ENCODE measurements at regions not wholly inside any gene's neighbourhood (a gene's known extent, or its start where the extent isn't known, plus 50 kb on each side); places are given as distances from the start of the nearest gene placed in this dataset.
"Not testable (repeated sequence)": the region's sequence is repeated elsewhere in the genome, so short reads cannot be mapped to it uniquely, and the experiment has no call there.

DNA sequence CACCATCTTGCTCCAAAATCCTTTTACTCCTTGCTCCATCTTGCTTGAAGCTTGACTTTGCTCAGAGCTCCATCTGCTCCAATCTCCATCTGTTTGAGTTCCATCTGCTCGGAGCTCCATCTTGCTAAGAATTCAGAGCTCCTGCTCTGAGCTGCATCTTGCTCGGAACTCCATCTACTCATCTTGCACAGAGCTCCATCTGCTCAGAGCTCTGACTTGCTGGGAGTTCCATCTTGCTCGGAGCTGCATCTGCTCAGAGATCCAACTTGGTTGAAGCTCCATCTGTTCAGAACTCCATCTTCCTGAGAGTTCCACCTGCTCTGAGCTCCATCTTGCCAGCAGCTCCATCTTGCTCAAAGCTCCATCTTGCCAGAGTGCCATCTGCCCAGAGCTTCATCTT lies 80.6 kb upstream of the ZNF98 start:
- TF ChIP-seq, protein P1, sequence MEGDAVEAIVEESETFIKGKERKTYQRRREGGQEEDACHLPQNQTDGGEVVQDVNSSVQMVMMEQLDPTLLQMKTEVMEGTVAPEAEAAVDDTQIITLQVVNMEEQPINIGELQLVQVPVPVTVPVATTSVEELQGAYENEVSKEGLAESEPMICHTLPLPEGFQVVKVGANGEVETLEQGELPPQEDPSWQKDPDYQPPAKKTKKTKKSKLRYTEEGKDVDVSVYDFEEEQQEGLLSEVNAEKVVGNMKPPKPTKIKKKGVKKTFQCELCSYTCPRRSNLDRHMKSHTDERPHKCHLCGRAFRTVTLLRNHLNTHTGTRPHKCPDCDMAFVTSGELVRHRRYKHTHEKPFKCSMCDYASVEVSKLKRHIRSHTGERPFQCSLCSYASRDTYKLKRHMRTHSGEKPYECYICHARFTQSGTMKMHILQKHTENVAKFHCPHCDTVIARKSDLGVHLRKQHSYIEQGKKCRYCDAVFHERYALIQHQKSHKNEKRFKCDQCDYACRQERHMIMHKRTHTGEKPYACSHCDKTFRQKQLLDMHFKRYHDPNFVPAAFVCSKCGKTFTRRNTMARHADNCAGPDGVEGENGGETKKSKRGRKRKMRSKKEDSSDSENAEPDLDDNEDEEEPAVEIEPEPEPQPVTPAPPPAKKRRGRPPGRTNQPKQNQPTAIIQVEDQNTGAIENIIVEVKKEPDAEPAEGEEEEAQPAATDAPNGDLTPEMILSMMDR (IDR thresholded peaks at IDR 0.05; ENCODE audit: low read length, missing control alignments): no peak
- no peak for DNase-seq (ENCODE audit: low read depth)

DNA sequence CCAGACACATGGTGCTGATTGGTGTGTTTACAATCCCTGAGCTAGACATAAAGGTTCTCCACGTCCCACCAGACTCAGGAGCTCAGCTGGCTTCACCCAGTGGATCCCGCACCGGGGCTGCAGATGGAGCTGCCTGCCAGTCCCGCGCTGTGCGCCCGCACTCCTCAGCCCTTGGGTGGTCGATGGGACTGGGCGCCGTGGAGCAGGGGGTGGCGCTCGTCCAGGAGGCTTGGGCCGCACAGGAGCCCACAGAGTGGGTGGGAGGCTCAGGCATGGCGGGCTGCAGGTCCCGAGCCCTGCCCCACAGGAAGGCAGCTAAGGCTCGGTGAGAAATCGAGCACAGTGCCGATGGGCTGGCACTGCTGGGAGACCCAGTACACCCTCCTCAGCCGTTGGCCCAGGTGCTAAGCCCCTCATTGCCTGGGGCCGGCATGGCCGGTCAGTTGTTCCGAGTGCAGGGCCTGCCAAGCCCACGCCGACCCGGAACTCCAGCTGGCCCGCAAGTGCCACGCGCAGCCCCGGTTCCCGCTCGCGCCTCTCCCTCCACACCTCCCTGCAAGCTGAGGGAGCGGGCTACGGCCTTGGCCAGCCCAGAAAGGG lies 76.8 kb upstream of the ZNF98 start:
- H3K4me3 ChIP-seq (replicated peaks; ENCODE audit: low read depth, low read length); DNase-seq (ENCODE audit: low read depth): not testable (repeated sequence)

More for the DNA sequence above, 80.6 kb upstream of the ZNF98 start:
- no peak overlapping the region for H3K4me3 ChIP-seq (replicated peaks; ENCODE audit: low read depth, low read length)

DNA sequence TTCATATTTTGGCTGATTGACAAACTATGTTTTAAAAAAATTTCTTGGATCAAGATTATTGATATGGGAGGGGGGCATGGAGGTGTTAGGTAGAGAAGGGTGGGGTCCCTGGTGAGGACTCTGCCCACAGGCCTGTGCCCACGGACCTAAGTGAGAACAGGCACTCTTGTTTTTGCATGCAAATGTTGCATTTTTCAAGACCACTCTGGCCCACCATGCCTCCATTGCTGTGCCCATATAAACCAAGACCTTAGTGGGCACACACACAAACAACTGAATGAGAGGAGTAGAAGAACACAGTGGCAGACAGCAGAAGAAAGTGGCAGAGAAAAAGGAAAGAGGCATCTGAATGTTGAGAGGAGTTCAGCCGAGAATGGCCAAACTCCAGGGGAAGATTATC lies 69.6 kb upstream of the ZNF98 start:
- TF ChIP-seq, protein P1 (IDR thresholded peaks at IDR 0.05; ENCODE audit: low read length, missing control alignments): no peak

GRCh38 chr19:22483514-22483913 lies 61.4 kb upstream of the ZNF98 start:
- DNase-seq (ENCODE audit: low read depth); H3K4me3 ChIP-seq (replicated peaks; ENCODE audit: low read depth, low read length): not testable (repeated sequence)

More for the DNA sequence above, 69.6 kb upstream of the ZNF98 start:
- DNase-seq (ENCODE audit: low read depth): no peak
- no peak overlapping the region for H3K4me3 ChIP-seq (replicated peaks; ENCODE audit: low read depth, low read length)

DNA sequence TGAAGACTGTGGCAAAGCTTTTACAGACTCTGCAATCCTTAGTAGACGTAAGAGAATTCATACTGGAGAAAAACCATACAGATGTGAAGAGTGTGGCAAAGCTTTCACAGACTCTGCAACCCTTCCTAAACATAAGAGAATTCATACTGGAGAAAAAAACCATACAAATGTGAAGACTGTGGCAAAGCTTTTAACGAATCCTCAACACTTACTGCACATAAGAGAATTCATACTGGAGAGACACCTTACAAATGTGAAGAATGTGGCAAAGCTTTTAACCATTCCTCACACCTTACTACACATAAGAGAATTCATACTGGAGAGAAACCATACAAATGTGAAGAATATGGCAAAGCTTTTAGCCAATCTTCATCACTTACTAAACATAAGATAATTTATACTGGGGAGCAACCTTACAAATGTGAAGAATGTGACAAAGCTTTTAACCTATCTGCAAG lies 50.1 kb upstream of the ZNF98 start:
- H3K4me3 ChIP-seq (replicated peaks; ENCODE audit: low read depth, low read length): no peak overlapping the region
- TF ChIP-seq, protein P1 (IDR thresholded peaks at IDR 0.05; ENCODE audit: low read length, missing control alignments): no peak
- no peak for DNase-seq (ENCODE audit: low read depth)

Measured in fibroblast of pulmonary artery (primary cell).